HepG2 (cell line): ENCODE measurements at regions not wholly inside any gene's neighbourhood (a gene's known extent, or its start where the extent isn't known, plus 50 kb on each side); places are given as distances from the start of the nearest gene placed in this dataset.

Experiments used
- ATAC-seq: fragments of 200-7000 bp; cut with Tn5 transposase; 3 replicates; pipeline ENCODE4 v1.9.1; 2020; ENCODE audit warnings: mild to moderate bottlenecking, moderate library complexity
- BruUV-seq: library from RNA; stranded (reverse); fragments of 400-500 nt; replicated peaks from 2 replicates; lab custom pipeline; 2021; lab: Mats Ljungman, UMichigan
- CTCF ChIA-PET: fragments of 300-600 bp; formaldehyde crosslinking; extraction: SDS; loops from one replicate; lab custom pipeline; 2021; ENCODE audit warnings: low total read pairs, inconsistent platforms, low intra/inter-chr PET ratio; lab: Yijun Ruan, JAX
- POLR2A ChIA-PET: fragments of 350-600 bp; sonication (Branson Sonifier 250); formaldehyde crosslinking; loops from one replicate; lab custom pipeline; 2020; ENCODE audit warnings: antibody characterized with exemption, inconsistent platforms; lab: Yijun Ruan, JAX
- DNase-seq: peaks from one replicate; pipeline ENCODE4 v3.0.0-alpha.2; 2015; ENCODE audit warnings: low spot score
- FAIRE-seq: peaks from 3 replicates; lab custom pipeline; 2011; peaks lifted over from hg19 to GRCh38; lab: Jason Lieb, UNC
- H2AFZ ChIP-seq: one replicate; pipeline ENCODE4 v1.6.1; 2011; ENCODE audit warnings: low read length, inconsistent platforms
- H3K27ac ChIP-seq: fragments of 300-600 bp; 3 replicates; pipeline ENCODE4 v1.8.0; 2011; ENCODE audit warnings: mixed run types, mild to moderate bottlenecking, mixed read lengths, low read length, inconsistent platforms; ENCODE audit not compliant: insufficient read depth; ENCODE audit errors: extremely low read length
- H3K27me3 ChIP-seq, 2 experiments: fragments of 200-600 bp in 1 of 2; 2 replicates in 1 of 2; 3 replicates in 1 of 2; pipeline versions ENCODE4 v1.6.0 to v1.8.0; 2011; ENCODE audit warnings: low read length in 2 of 2, mild to moderate bottlenecking in 2 of 2, moderate library complexity in 2 of 2, inconsistent platforms in 1 of 2; ENCODE audit not compliant: insufficient read depth in 2 of 2, control insufficient read depth in 1 of 2
- H3K36me3 ChIP-seq, 2 experiments: fragments of 200-600 bp in 1 of 2; replicated peaks in 1 of 2; 2 replicates in 1 of 2; 3 replicates in 1 of 2; pipeline versions ENCODE4 v1.5.1 to v1.8.0; 2011; ENCODE audit warnings: low read length in 2 of 2, inconsistent platforms in 1 of 2; ENCODE audit not compliant: insufficient read depth in 2 of 2, control insufficient read depth in 1 of 2
- H3K4me1 ChIP-seq: 2 replicates; pipeline ENCODE4 v1.5.1; 2012; ENCODE audit warnings: low read length, inconsistent platforms; ENCODE audit not compliant: insufficient read depth
- H3K4me2 ChIP-seq: 2 replicates; pipeline ENCODE4 v1.6.0; 2011; ENCODE audit warnings: low read depth, low read length, inconsistent platforms
- H3K4me3 ChIP-seq, 3 experiments: fragments of 200-600 bp in 1 of 3; sonication (generic), shearing (Covaris generic) in 1 of 3; replicated peaks in 1 of 3; 2 replicates each; pipeline ENCODE4 v1.5.1; 2011 to 2016; ENCODE audit warnings: low read length in 3 of 3, inconsistent platforms in 2 of 3, low read depth in 2 of 3, mild to moderate bottlenecking in 2 of 3, control low read depth in 1 of 3, mixed read lengths in 1 of 3; ENCODE audit not compliant: insufficient read depth in 1 of 3
- H3K79me2 ChIP-seq: one replicate; pipeline ENCODE4 v1.6.1; 2011; ENCODE audit warnings: low read length, inconsistent platforms; ENCODE audit not compliant: insufficient read depth
- H3K9ac ChIP-seq: 2 replicates; pipeline ENCODE4 v1.6.0; 2011; ENCODE audit warnings: mild to moderate bottlenecking, low read depth, low read length, inconsistent platforms; ENCODE audit not compliant: insufficient read depth
- H3K9me3 ChIP-seq: 2 replicates; pipeline ENCODE4 v1.5.1; 2012; ENCODE audit warnings: mild to moderate bottlenecking, low read length
- H4K20me1 ChIP-seq: 2 replicates; pipeline ENCODE4 v1.6.0; 2011; ENCODE audit warnings: inconsistent platforms, mild to moderate bottlenecking, low read length, moderate library complexity; ENCODE audit not compliant: insufficient read depth
- CC2D1A ChIP-seq: sonication (generic); formaldehyde crosslinking; IDR thresholded peaks from 2 replicates; pipeline ENCODE4 v1.8.1; 2023; ENCODE audit warnings: mild to moderate bottlenecking, missing genetic modification reagents
- GPN1 ChIP-seq: sonication (generic); formaldehyde crosslinking; IDR thresholded peaks from 2 replicates; pipeline ENCODE4 v1.5.1; 2020; ENCODE audit warnings: missing genetic modification reagents, borderline replicate concordance
- HNF4G ChIP-seq, 2 experiments: sonication (generic) in 1 of 2; formaldehyde crosslinking in 1 of 2; IDR thresholded peaks; 2 replicates each; pipeline versions ENCODE4 v1.4.0 to v1.6.1; 2011 to 2020; ENCODE audit warnings: borderline replicate concordance in 2 of 2, low read depth in 2 of 2, mild to moderate bottlenecking in 2 of 2, low read length in 1 of 2, missing genetic modification reagents in 1 of 2, moderate library complexity in 1 of 2
- HOXA3 ChIP-seq: sonication (generic); formaldehyde crosslinking; IDR thresholded peaks from 2 replicates; pipeline ENCODE4 v1.5.0; 2020; ENCODE audit warnings: missing genetic modification reagents
- NFYB ChIP-seq: sonication (generic); formaldehyde crosslinking; IDR thresholded peaks from 2 replicates; pipeline ENCODE4 v1.4.0; 2020; ENCODE audit warnings: missing genetic modification reagents
- PHF8 ChIP-seq: sonication (generic); formaldehyde crosslinking; IDR thresholded peaks from 2 replicates; pipeline ENCODE4 v1.5.0; 2020; ENCODE audit warnings: missing genetic modification reagents
- RCOR2 ChIP-seq: IDR thresholded peaks from 2 replicates; pipeline ENCODE4 v1.6.1; 2016; ENCODE audit warnings: missing biosample characterization, missing genetic modification reagents
- SMARCE1 ChIP-seq: fragments of 450-650 bp; IDR thresholded peaks from 2 replicates; pipeline ENCODE4 v1.6.1; 2017; ENCODE audit warnings: borderline replicate concordance
- ZBTB3 ChIP-seq: sonication (generic); formaldehyde crosslinking; IDR thresholded peaks from 2 replicates; pipeline ENCODE4 v1.4.0; 2020; ENCODE audit warnings: low read depth, mild to moderate bottlenecking, moderate library complexity, missing genetic modification reagents, borderline replicate concordance
- ZC3H13 ChIP-seq: sonication (generic); formaldehyde crosslinking; IDR thresholded peaks from 2 replicates; pipeline ENCODE4 v1.8.1; 2023; ENCODE audit warnings: mild to moderate bottlenecking, missing genetic modification reagents, moderate library complexity
- ZNF253 ChIP-seq: sonication (generic); formaldehyde crosslinking; IDR thresholded peaks from 2 replicates; pipeline ENCODE4 v1.8.0; 2022; ENCODE audit warnings: mild to moderate bottlenecking, missing genetic modification reagents, borderline replicate concordance
- ZNF264 ChIP-seq: sonication (generic); formaldehyde crosslinking; IDR thresholded peaks from 2 replicates; pipeline ENCODE4 v1.4.0; 2020; ENCODE audit warnings: missing genetic modification reagents
- ZNF292 ChIP-seq: sonication (generic); formaldehyde crosslinking; IDR thresholded peaks from 2 replicates; pipeline ENCODE4 v1.8.1; 2022; ENCODE audit warnings: mild to moderate bottlenecking, low read depth, missing genetic modification reagents, borderline replicate concordance
- ZNF547 ChIP-seq: sonication (generic); formaldehyde crosslinking; IDR thresholded peaks from 2 replicates; pipeline ENCODE4 v1.5.1; 2020; ENCODE audit warnings: mild to moderate bottlenecking, missing genetic modification reagents
- ZNF550 ChIP-seq: sonication (generic); formaldehyde crosslinking; IDR thresholded peaks from 2 replicates; pipeline ENCODE4 v1.4.0; 2020; ENCODE audit warnings: mild to moderate bottlenecking, missing genetic modification reagents, borderline replicate concordance
- ZSCAN21 ChIP-seq: sonication (generic); formaldehyde crosslinking; IDR thresholded peaks from 2 replicates; pipeline ENCODE4 v1.8.0; 2022; ENCODE audit warnings: mild to moderate bottlenecking, missing genetic modification reagents, moderate library complexity, borderline replicate concordance
- WGBS: methylation state at CpG from one replicate; pipeline ENCODE4 v1.1.6; 2017; ENCODE audit warnings: low lambda C conversion rate; 5-methylcytosine and 5-hydroxymethylcytosine counted together
- in situ Hi-C: cut with HindIII; loops from 2 replicates; pipeline ENCODE4 v1.10.0; 2017; ENCODE audit warnings: low pct_unique_long_range_greater_than_20kb; ENCODE audit not compliant: extremely low pct_ligation_motif_present
- intact Hi-C: fragments of 100-400 bp; cut with micrococcal nuclease; formaldehyde crosslinking; loops from one replicate; pipeline ENCODE4 v1.10.0; 2022; ENCODE audit not compliant: unreplicated experiment
- TF ChIP-seq, protein P1 (sequence below): sonication (generic); formaldehyde crosslinking; IDR thresholded peaks from 2 replicates; pipeline ENCODE4 v1.8.0; 2022; ENCODE audit warnings: missing genetic modification reagents, mild to moderate bottlenecking, inconsistent platforms, borderline replicate concordance
- TF ChIP-seq, protein P2 (sequence below): sonication (generic); formaldehyde crosslinking; conservative IDR thresholded peaks from 2 replicates; pipeline ENCODE4 v1.4.0; 2020; ENCODE audit warnings: mild to moderate bottlenecking, missing genetic modification reagents, moderate library complexity

DNA sequence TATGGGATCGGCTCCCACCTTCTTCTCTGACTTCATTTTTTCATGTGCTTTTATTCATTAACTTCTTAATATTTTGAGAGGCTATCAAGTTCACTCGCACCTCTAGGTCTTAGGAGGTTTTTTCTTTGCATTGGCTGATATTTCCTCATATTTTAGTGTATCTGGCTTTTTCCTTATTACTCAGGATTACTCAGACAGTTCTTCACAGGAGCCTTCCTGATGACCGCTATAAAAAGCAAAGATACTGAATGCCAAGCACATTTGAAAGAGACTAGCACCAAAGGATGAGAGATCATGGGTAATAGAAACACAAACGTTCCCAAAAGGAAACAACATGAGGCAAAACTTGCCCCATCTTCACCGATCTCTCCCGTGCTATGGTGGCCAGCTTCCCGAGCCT lies 409.2 kb upstream of the KLF6 start (continued):
- TF ChIP-seq, protein P1, sequence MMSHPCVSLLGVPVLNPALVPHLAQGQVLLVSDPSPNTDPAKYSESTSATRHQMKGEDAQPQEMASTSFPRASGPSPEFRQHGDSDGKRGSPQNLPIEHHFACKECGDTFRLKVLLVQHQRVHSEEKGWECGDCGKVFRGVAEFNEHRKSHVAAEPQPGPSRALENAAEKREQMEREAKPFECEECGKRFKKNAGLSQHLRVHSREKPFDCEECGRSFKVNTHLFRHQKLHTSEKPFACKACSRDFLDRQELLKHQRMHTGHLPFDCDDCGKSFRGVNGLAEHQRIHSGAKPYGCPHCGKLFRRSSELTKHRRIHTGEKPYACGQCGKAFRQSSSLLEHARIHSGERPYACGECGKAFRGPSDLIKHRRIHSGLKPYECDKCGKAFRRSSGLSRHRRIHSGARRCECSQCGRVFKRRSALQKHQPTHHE (CRISPR knock-in tag): no peak
- TF ChIP-seq ZBTB3 (CRISPR knock-in tag): no peak
- no peak for TF ChIP-seq GPN1 (CRISPR knock-in tag)
- TF ChIP-seq PHF8 (CRISPR knock-in tag): no peak
- no peak for TF ChIP-seq HOXA3 (CRISPR knock-in tag)

- peaks cover 2 to 20% of the 10 kb centered on the region in 2 experiments; a peak in 3 of 5 replicates for H3K27me3 ChIP-seq
- no peaks in the 10 kb centered on the region for H3K4me1 ChIP-seq
- H3K4me3 ChIP-seq: no peak overlapping the region
- WGBS: 13% methylated on average over 4 of the region's 4 CpGs
- ATAC-seq (no peak), FAIRE-seq (no peak), DNase-seq (no peak)
- H3K79me2 ChIP-seq: no peaks in the 10 kb centered on the region
- ChIA-PET CTCF (no interaction called here), POLR2A (no interaction called here)
- H4K20me1 ChIP-seq: no peaks in the 10 kb centered on the region
- intact Hi-C loops (no loop called here), in situ Hi-C loops (no loop called here)
- no TSS peak for BruUV-seq
- no peak overlapping the region for H2AFZ ChIP-seq
- no peaks in the 10 kb centered on the region for H3K36me3 ChIP-seq
- H3K9me3 ChIP-seq: no peaks in the 10 kb centered on the region
- TF ChIP-seq ZNF264 (CRISPR knock-in tag) (no peak), ZNF253 (CRISPR knock-in tag) (no peak), ZNF550 (no peak), SMARCE1 (no peak), ZNF547 (CRISPR knock-in tag) (no peak), ZSCAN21 (CRISPR knock-in tag) (no peak), NFYB (CRISPR knock-in tag) (no peak), ZC3H13 (CRISPR knock-in tag) (no peak), RCOR2 (CRISPR knock-in tag) (no peak), HNF4G (IDR thresholded peaks at IDR 0.05; ENCODE audit: borderline replicate concordance, low read depth, low read length) (no peak), HNF4G (CRISPR knock-in tag; IDR thresholded peaks at IDR 0.05; ENCODE audit: borderline replicate concordance, low read depth) (no peak), ZNF292 (CRISPR knock-in tag) (no peak), CC2D1A (CRISPR knock-in tag) (no peak)
- TF ChIP-seq, protein P2, sequence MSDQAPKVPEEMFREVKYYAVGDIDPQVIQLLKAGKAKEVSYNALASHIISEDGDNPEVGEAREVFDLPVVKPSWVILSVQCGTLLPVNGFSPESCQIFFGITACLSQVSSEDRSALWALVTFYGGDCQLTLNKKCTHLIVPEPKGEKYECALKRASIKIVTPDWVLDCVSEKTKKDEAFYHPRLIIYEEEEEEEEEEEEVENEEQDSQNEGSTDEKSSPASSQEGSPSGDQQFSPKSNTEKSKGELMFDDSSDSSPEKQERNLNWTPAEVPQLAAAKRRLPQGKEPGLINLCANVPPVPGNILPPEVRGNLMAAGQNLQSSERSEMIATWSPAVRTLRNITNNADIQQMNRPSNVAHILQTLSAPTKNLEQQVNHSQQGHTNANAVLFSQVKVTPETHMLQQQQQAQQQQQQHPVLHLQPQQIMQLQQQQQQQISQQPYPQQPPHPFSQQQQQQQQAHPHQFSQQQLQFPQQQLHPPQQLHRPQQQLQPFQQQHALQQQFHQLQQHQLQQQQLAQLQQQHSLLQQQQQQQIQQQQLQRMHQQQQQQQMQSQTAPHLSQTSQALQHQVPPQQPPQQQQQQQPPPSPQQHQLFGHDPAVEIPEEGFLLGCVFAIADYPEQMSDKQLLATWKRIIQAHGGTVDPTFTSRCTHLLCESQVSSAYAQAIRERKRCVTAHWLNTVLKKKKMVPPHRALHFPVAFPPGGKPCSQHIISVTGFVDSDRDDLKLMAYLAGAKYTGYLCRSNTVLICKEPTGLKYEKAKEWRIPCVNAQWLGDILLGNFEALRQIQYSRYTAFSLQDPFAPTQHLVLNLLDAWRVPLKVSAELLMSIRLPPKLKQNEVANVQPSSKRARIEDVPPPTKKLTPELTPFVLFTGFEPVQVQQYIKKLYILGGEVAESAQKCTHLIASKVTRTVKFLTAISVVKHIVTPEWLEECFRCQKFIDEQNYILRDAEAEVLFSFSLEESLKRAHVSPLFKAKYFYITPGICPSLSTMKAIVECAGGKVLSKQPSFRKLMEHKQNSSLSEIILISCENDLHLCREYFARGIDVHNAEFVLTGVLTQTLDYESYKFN (CRISPR knock-in tag): no peak
- no peak overlapping the region for H3K27ac ChIP-seq
- no peak overlapping the region for H3K4me2 ChIP-seq
- H3K9ac ChIP-seq: no peak overlapping the region
Measured at GRCh38 chr10:4191894-4192293, 406.9 kb upstream of the KLF6 start.
